H1 (cell line): ENCODE measurements at regions not wholly inside any gene's neighbourhood (a gene's known extent, or its start where the extent isn't known, plus 50 kb on each side); places are given as distances from the start of the nearest gene placed in this dataset.
A peak's percentile ranks its signal among the peaks of the same experiment; 100 is the strongest.

Source experiments
- CTCF ChIA-PET: fragments of 300-600 bp; sonication (Branson Sonifier 250); formaldehyde crosslinking; loops from one replicate; lab custom pipeline; 2021; ENCODE audit not compliant: partially characterized antibody; lab: Charles Lee
- POLR2A ChIA-PET: fragments of 300-600 bp; sonication (Branson Sonifier 250); formaldehyde crosslinking; loops from one replicate; lab custom pipeline; 2021; ENCODE audit warnings: inconsistent platforms; ENCODE audit not compliant: partially characterized antibody; lab: Charles Lee
- DNase-seq, 2 experiments: peaks; one replicate each; pipeline versions ENCODE4 v3.0.0 to v3.0.0-alpha.2; 2010 to 2022; ENCODE audit warnings: low spot score in 2 of 2, low read depth in 1 of 2, mixed read lengths in 1 of 2
- FAIRE-seq: peaks from 2 replicates; lab custom pipeline; 2011; peaks lifted over from hg19 to GRCh38; lab: Jason Lieb, UNC
- H2AFZ ChIP-seq: 2 replicates; pipeline ENCODE4 v1.8.1; 2012; ENCODE audit warnings: low read length, inconsistent platforms
- H2AK5ac ChIP-seq: 2 replicates; pipeline ENCODE4 v1.6.1; 2013; ENCODE audit warnings: low read depth, low read length
- H2BK120ac ChIP-seq: replicated peaks from 2 replicates; pipeline ENCODE3; 2013; ENCODE audit warnings: low read depth, low read length, inconsistent platforms
- H2BK12ac ChIP-seq: 2 replicates; pipeline ENCODE4 v1.6.1; 2013; ENCODE audit warnings: low read depth, low read length
- H2BK15ac ChIP-seq: 2 replicates; pipeline ENCODE4 v1.6.1; 2013; ENCODE audit warnings: low read length
- H2BK20ac ChIP-seq: 2 replicates; pipeline ENCODE4 v1.6.1; 2013; ENCODE audit warnings: low read length
- H2BK5ac ChIP-seq: 2 replicates; pipeline ENCODE4 v1.6.1; 2013; ENCODE audit warnings: low read depth, low read length
- H3K14ac ChIP-seq: 2 replicates; pipeline ENCODE4 v1.6.1; 2013; ENCODE audit warnings: inconsistent platforms; ENCODE audit not compliant: insufficient read length
- H3K18ac ChIP-seq: 2 replicates; pipeline ENCODE4 v1.6.1; 2013; ENCODE audit warnings: low read length; ENCODE audit errors: extremely low read depth
- H3K23ac ChIP-seq: 2 replicates; pipeline ENCODE4 v1.6.1; 2013; ENCODE audit warnings: inconsistent platforms; ENCODE audit not compliant: insufficient read length
- H3K23me2 ChIP-seq: 2 replicates; pipeline ENCODE4 v1.6.1; 2013; ENCODE audit warnings: low read depth, low read length
- H3K27ac ChIP-seq: 2 replicates; pipeline ENCODE4 v1.6.1; 2011; ENCODE audit warnings: low read depth, low read length, inconsistent platforms
- H3K27me3 ChIP-seq, 4 experiments: replicated peaks in 1 of 4; 1 replicate in 1 of 4; 2 replicates in 3 of 4; pipeline versions ENCODE4 v1.6.1 to v1.8.1; 2011 to 2013; ENCODE audit warnings: low read length in 3 of 4, mild to moderate bottlenecking in 3 of 4, inconsistent platforms in 2 of 4, mixed read lengths in 2 of 4, moderate library complexity in 1 of 4; ENCODE audit not compliant: control insufficient read depth in 3 of 4, insufficient read depth in 3 of 4; ENCODE audit errors: extremely low read depth in 1 of 4
- H3K36me3 ChIP-seq, 4 experiments: 2 replicates each; pipeline versions ENCODE4 v1.6.1 to v1.8.1; 2011 to 2013; ENCODE audit warnings: mild to moderate bottlenecking in 4 of 4, low read length in 3 of 4, moderate library complexity in 2 of 4, control low read depth in 1 of 4, inconsistent platforms in 1 of 4; ENCODE audit not compliant: insufficient read depth in 4 of 4, control insufficient read depth in 2 of 4
- H3K4ac ChIP-seq: replicated peaks from 2 replicates; pipeline ENCODE3; 2013; ENCODE audit warnings: low read length, low read depth, mixed read lengths, inconsistent platforms; ENCODE audit not compliant: insufficient read length
- H3K4me1 ChIP-seq, 4 experiments: replicated peaks in 1 of 4; 1 replicate in 1 of 4; 2 replicates in 3 of 4; pipeline versions ENCODE4 v1.6.1 to v1.8.1; 2011 to 2013; ENCODE audit warnings: low read length in 3 of 4, inconsistent platforms in 2 of 4, mixed read lengths in 1 of 4; ENCODE audit not compliant: insufficient read depth in 4 of 4, control insufficient read depth in 3 of 4
- H3K4me2 ChIP-seq, 2 experiments: 2 replicates each; pipeline versions ENCODE4 v1.6.1 to v1.8.1; 2011 to 2013; ENCODE audit warnings: low read depth in 2 of 2, low read length in 2 of 2, control low read depth in 1 of 2, inconsistent platforms in 1 of 2, mild to moderate bottlenecking in 1 of 2; ENCODE audit not compliant: insufficient read depth in 1 of 2
- H3K4me3 ChIP-seq, 4 experiments: fragments of 200-600, 300-600 bp in 1 of 4; sonication (generic), shearing (Covaris generic), sonication (Bioruptor Twin) in 1 of 4; 2 replicates each; pipeline versions ENCODE4 v1.5.1 to v1.8.1; 2011 to 2016; ENCODE audit warnings: low read length in 4 of 4, low read depth in 3 of 4, control low read depth in 2 of 4, inconsistent platforms in 2 of 4, mild to moderate bottlenecking in 2 of 4, mixed read lengths in 1 of 4, moderate library complexity in 1 of 4; ENCODE audit not compliant: insufficient read depth in 2 of 4; ENCODE audit errors: extremely low read depth in 1 of 4
- H3K56ac ChIP-seq: replicated peaks from 2 replicates; pipeline ENCODE3; 2013; ENCODE audit warnings: low read depth, mild to moderate bottlenecking, mixed read lengths, low read length, inconsistent platforms; ENCODE audit not compliant: insufficient read length
- H3K79me1 ChIP-seq: 2 replicates; pipeline ENCODE4 v1.6.1; 2013; ENCODE audit warnings: low read depth, low read length, control low read depth
- H3K79me2 ChIP-seq, 2 experiments: 2 replicates each; pipeline versions ENCODE4 v1.6.1 to v1.8.1; 2012 to 2013; ENCODE audit warnings: low read length in 2 of 2, mild to moderate bottlenecking in 2 of 2, inconsistent platforms in 1 of 2; ENCODE audit not compliant: insufficient read depth in 2 of 2, control insufficient read depth in 1 of 2
- H3K9ac ChIP-seq, 4 experiments: replicated peaks in 1 of 4; 1 replicate in 1 of 4; 2 replicates in 3 of 4; pipeline versions ENCODE4 v1.6.1 to v1.8.1; 2011 to 2013; ENCODE audit warnings: low read depth in 3 of 4, low read length in 3 of 4, control low read depth in 2 of 4, mild to moderate bottlenecking in 2 of 4, moderate library complexity in 2 of 4, inconsistent platforms in 1 of 4; ENCODE audit errors: extremely low read depth in 1 of 4
- H3K9me3 ChIP-seq, 2 experiments: 2 replicates each; pipeline versions ENCODE4 v1.6.1 to v1.8.1; 2012 to 2013; ENCODE audit warnings: mild to moderate bottlenecking in 2 of 2, moderate library complexity in 2 of 2, control low read depth in 1 of 2, inconsistent platforms in 1 of 2, low read depth in 1 of 2, low read length in 1 of 2, mixed read lengths in 1 of 2; ENCODE audit not compliant: insufficient read depth in 2 of 2
- H4K20me1 ChIP-seq, 2 experiments: replicated peaks in 1 of 2; 2 replicates each; pipeline versions ENCODE3 to v1.8.1; 2011 to 2013; ENCODE audit warnings: inconsistent platforms in 2 of 2, low read length in 2 of 2, mild to moderate bottlenecking in 1 of 2; ENCODE audit not compliant: insufficient read depth in 2 of 2, control insufficient read depth in 1 of 2
- H4K5ac ChIP-seq: 2 replicates; pipeline ENCODE4 v1.6.1; 2013; ENCODE audit warnings: low read length, low read depth, mixed read lengths, inconsistent platforms; ENCODE audit not compliant: insufficient read length
- H4K8ac ChIP-seq: 2 replicates; pipeline ENCODE4 v1.8.0; 2013; ENCODE audit warnings: mild to moderate bottlenecking, moderate library complexity, low read length, inconsistent platforms; ENCODE audit not compliant: insufficient read depth; ENCODE audit errors: extremely low read depth
- H4K91ac ChIP-seq: replicated peaks from 2 replicates; pipeline ENCODE3; 2013; ENCODE audit warnings: low read length, mixed read lengths, inconsistent platforms; ENCODE audit not compliant: insufficient read length
- ATF2 ChIP-seq: IDR thresholded peaks from 2 replicates; pipeline ENCODE4 v1.6.1; 2012; ENCODE audit warnings: low read length, inconsistent platforms
- CTBP2 ChIP-seq: IDR thresholded peaks from 2 replicates; pipeline ENCODE4 v1.7.0; 2011; ENCODE audit warnings: borderline replicate concordance, mild to moderate bottlenecking, moderate library complexity, mixed read lengths, low read length; ENCODE audit not compliant: insufficient read depth, insufficient read length
- EP300 ChIP-seq, 2 experiments: IDR thresholded peaks; 1 replicate in 1 of 2; 2 replicates in 1 of 2; pipeline ENCODE4 v1.6.1; 2011 to 2012; ENCODE audit warnings: low read depth in 2 of 2, low read length in 2 of 2, mild to moderate bottlenecking in 2 of 2, borderline replicate concordance in 1 of 2, inconsistent platforms in 1 of 2, moderate library complexity in 1 of 2
- RAD21 ChIP-seq, 2 experiments: IDR thresholded peaks in 1 of 2; conservative IDR thresholded peaks in 1 of 2; 2 replicates each; pipeline ENCODE4 v1.6.1; 2011; ENCODE audit warnings: low read depth in 2 of 2, low read length in 2 of 2, improper control_type of control experiment in 1 of 2, inconsistent platforms in 1 of 2, mild to moderate bottlenecking in 1 of 2, moderate library complexity in 1 of 2
- SIN3A ChIP-seq, 2 experiments: IDR thresholded peaks in 1 of 2; conservative IDR thresholded peaks in 1 of 2; 2 replicates each; pipeline ENCODE4 v1.6.1; 2011 to 2012; ENCODE audit warnings: low read length in 2 of 2, improper control_type of control experiment in 1 of 2, low read depth in 1 of 2, mild to moderate bottlenecking in 1 of 2
- SIX5 ChIP-seq: IDR thresholded peaks from 2 replicates; pipeline ENCODE4 v1.6.1; 2011; ENCODE audit warnings: mild to moderate bottlenecking, low read depth, low read length
- SP2 ChIP-seq: IDR thresholded peaks from 2 replicates; pipeline ENCODE4 v1.6.1; 2012; ENCODE audit warnings: mild to moderate bottlenecking, low read length, inconsistent platforms
- WGBS, 2 experiments: shearing (Covaris generic) in 1 of 2; methylation state at CpG; one replicate each; pipeline versions ENCODE4 v1.1.6 to v1.1.7; 2013 to 2015; ENCODE audit warnings: low lambda C conversion rate in 2 of 2, mixed read lengths in 2 of 2, inconsistent platforms in 1 of 2, low coverage in 1 of 2, missing lambda C conversion rate in 1 of 2; ENCODE audit not compliant: insufficient replicate concordance in 2 of 2, insufficient coverage in 1 of 2, insufficient read length in 1 of 2; ENCODE audit errors: extremely low coverage in 1 of 2, missing lambda C conversion rate in 1 of 2; 5-methylcytosine and 5-hydroxymethylcytosine counted together

GRCh38 chr14:71629250-71629649, 303.0 kb upstream of the RGS6 start:
- 0 out of 2 replicates have a peak overlapping the region, but pooled peaks have one; percentile 36 for H4K8ac ChIP-seq
- H2AK5ac ChIP-seq, result no peak overlapping the region
- H3K4me2 ChIP-seq, result no peak overlapping the region
- POLR2A ChIA-PET, result no interaction called here
- H2AFZ ChIP-seq, result no peak overlapping the region
- no peak overlapping the region for H3K56ac ChIP-seq
- H3K27me3 ChIP-seq, result peaks cover 0 to 1% (median 0%) of the 10 kb centered on the region in 4 experiments; a peak in 1 of 7 replicates
- H3K79me1 ChIP-seq, result no peaks in the 10 kb centered on the region
- no peak overlapping the region for H2BK120ac ChIP-seq
- H3K36me3 ChIP-seq, result peaks cover 0 to 3% (median 1%) of the 10 kb centered on the region in 4 experiments; a peak in 2 of 8 replicates
- H3K79me2 ChIP-seq, result no peaks in the 10 kb centered on the region
- no peaks in the 10 kb centered on the region for H3K9me3 ChIP-seq
- H3K23ac ChIP-seq, result no peak overlapping the region
- H4K5ac ChIP-seq, result no peak overlapping the region
- no peak overlapping the region for H3K4me3 ChIP-seq
- H2BK12ac ChIP-seq, result no peak overlapping the region
- no peak overlapping the region for H3K9ac ChIP-seq
- H3K4me1 ChIP-seq, result peaks cover 0 to 3% (median 0%) of the 10 kb centered on the region in 4 experiments; a peak in 2 of 7 replicates
- H4K20me1 ChIP-seq, result no peaks in the 10 kb centered on the region
- FAIRE-seq, result no peak
- H3K4ac ChIP-seq, result no peak overlapping the region
- H2BK20ac ChIP-seq, result no peak overlapping the region
- no peak overlapping the region for H3K18ac ChIP-seq
- H2BK5ac ChIP-seq, result no peak overlapping the region
- CTCF ChIA-PET, result no interaction called here
- TF ChIP-seq SIX5, result no peak
- no peak for TF ChIP-seq EP300 (IDR thresholded peaks at IDR 0.05; ENCODE audit: borderline replicate concordance in 1 of 2, low read depth in 2 of 2, low read length in 2 of 2)
- TF ChIP-seq ATF2, result no peak
- no peak for TF ChIP-seq CTBP2
- TF ChIP-seq SIN3A (conservative IDR thresholded peaks at IDR 0.05 in 1 of 2, IDR thresholded peaks at IDR 0.05 in 1 of 2; ENCODE audit: low read depth in 1 of 2, low read length in 2 of 2), result no peak
- no peak for TF ChIP-seq SP2
- TF ChIP-seq RAD21 (IDR thresholded peaks at IDR 0.05 in 1 of 2, conservative IDR thresholded peaks at IDR 0.05 in 1 of 2; ENCODE audit: low read depth in 2 of 2, low read length in 2 of 2), result no peak
- DNase-seq, result no peak
- no peak overlapping the region for H3K14ac ChIP-seq
- no peaks in the 10 kb centered on the region for H3K23me2 ChIP-seq
- no peak overlapping the region for H4K91ac ChIP-seq
- H3K27ac ChIP-seq, result no peak overlapping the region
- WGBS, 2 experiments, result 85% methylated on average over 1 of the region's 1 CpG; no CpG with 5 or more reads in 1 of the 2 experiments
- H2BK15ac ChIP-seq, result no peak overlapping the region
